Neural cell (in vitro differentiated cells): ENCODE measurements at regions not wholly inside any gene's neighbourhood (a gene's known extent, or its start where the extent isn't known, plus 50 kb on each side); places are given as distances from the start of the nearest gene placed in this dataset.

Experiments used
- H2AFZ ChIP-seq: fragments of 200-600, 300-800 bp; sonication (generic), shearing (Covaris generic); 2 replicates; pipeline ENCODE4 v1.6.0; 2014; ENCODE audit warnings: low read depth, mild to moderate bottlenecking, antibody characterized with exemption, low read length, moderate library complexity
- H3F3A ChIP-seq: fragments of 200-600 bp; shearing (Covaris generic); 2 replicates; pipeline ENCODE4 v1.6.1; 2016; ENCODE audit warnings: mild to moderate bottlenecking, moderate library complexity, mixed read lengths, antibody characterized with exemption, low read length; ENCODE audit not compliant: insufficient read depth, poor library complexity, severe bottlenecking
- H3K27ac ChIP-seq: fragments of 200-600, 300-800 bp; sonication (generic), shearing (Covaris generic); 2 replicates; pipeline ENCODE4 v1.5.1; 2014; ENCODE audit warnings: mild to moderate bottlenecking, low read length, moderate library complexity
- H3K27me3 ChIP-seq: fragments of 300-800, 200-600 bp; sonication (generic), shearing (Covaris generic); 2 replicates; pipeline ENCODE4 v1.6.0; 2014; ENCODE audit warnings: mild to moderate bottlenecking, low read depth, low read length, moderate library complexity; ENCODE audit not compliant: insufficient read depth
- H3K36me3 ChIP-seq: fragments of 300-800, 200-600 bp; sonication (generic), shearing (Covaris generic); 2 replicates; pipeline ENCODE4 v1.5.1; 2014; ENCODE audit warnings: mild to moderate bottlenecking, antibody characterized with exemption, low read length, moderate library complexity; ENCODE audit not compliant: insufficient read depth
- H3K4me2 ChIP-seq: fragments of 300-800, 200-600 bp; sonication (generic), shearing (Covaris generic); 2 replicates; pipeline ENCODE4 v1.6.0; 2014; ENCODE audit warnings: mild to moderate bottlenecking, low read length
- H3K4me3 ChIP-seq: fragments of 300-800, 200-600 bp; sonication (generic), shearing (Covaris generic); 2 replicates; pipeline ENCODE4 v1.5.1; 2014; ENCODE audit warnings: mild to moderate bottlenecking, low read length, moderate library complexity
- H3K79me2 ChIP-seq: fragments of 200-600 bp; shearing (Covaris generic); replicated peaks from 2 replicates; pipeline ENCODE4 v1.6.0; 2014; ENCODE audit warnings: mild to moderate bottlenecking, low read length, moderate library complexity; ENCODE audit not compliant: insufficient read depth
- H3K9ac ChIP-seq: fragments of 300-800, 200-600 bp; sonication (generic), shearing (Covaris generic); 2 replicates; pipeline ENCODE4 v1.6.1; 2016; ENCODE audit warnings: mild to moderate bottlenecking, low read length, mixed read lengths
- H3K9me2 ChIP-seq: fragments of 200-600 bp; shearing (Covaris generic); 2 replicates; pipeline ENCODE4 v1.6.1; 2016; ENCODE audit warnings: mild to moderate bottlenecking, low read length, mixed read lengths; ENCODE audit not compliant: insufficient read depth
- H3K9me3 ChIP-seq: fragments of 200-600, 300-800 bp; sonication (generic), shearing (Covaris generic); 2 replicates; pipeline ENCODE4 v1.6.1; 2016; ENCODE audit warnings: mild to moderate bottlenecking, mixed run types, low read length, moderate library complexity, mixed read lengths
- H4K20me1 ChIP-seq: fragments of 200-600 bp; shearing (Covaris generic); 2 replicates; pipeline ENCODE4 v1.6.1; 2016; ENCODE audit warnings: mild to moderate bottlenecking, mixed run types; ENCODE audit not compliant: insufficient read depth
- CTCF ChIP-seq: fragments of 450-650 bp; IDR thresholded peaks from 2 replicates; pipeline ENCODE4 v1.5.1; 2014; ENCODE audit warnings: antibody characterized with exemption, mild to moderate bottlenecking, moderate library complexity; ENCODE audit not compliant: poor library complexity, severe bottlenecking
- EP300 ChIP-seq: fragments of 450-650 bp; conservative IDR thresholded peaks from 2 replicates; pipeline ENCODE4 v1.6.1; 2014; ENCODE audit warnings: antibody characterized with exemption, mild to moderate bottlenecking, moderate library complexity; ENCODE audit not compliant: poor library complexity, severe bottlenecking
- EZH2 ChIP-seq: fragments of 200-600, 300-800 bp; shearing (Covaris generic), sonication (generic); IDR thresholded peaks from 2 replicates; pipeline ENCODE4 v1.6.1; 2014; ENCODE audit warnings: antibody characterized with exemption, low read length, borderline replicate concordance, mild to moderate bottlenecking; ENCODE audit not compliant: insufficient read depth, poor library complexity, severe bottlenecking
- MXI1 ChIP-seq: fragments of 450-650 bp; conservative IDR thresholded peaks from 2 replicates; pipeline ENCODE4 v1.6.1; 2014; ENCODE audit warnings: antibody characterized with exemption, mild to moderate bottlenecking; ENCODE audit not compliant: poor library complexity, severe bottlenecking
- POLR2AphosphoS5 ChIP-seq: IDR thresholded peaks from 2 replicates; pipeline ENCODE4 v1.6.1; 2012
- RAD21 ChIP-seq: fragments of 450-650 bp; conservative IDR thresholded peaks from 2 replicates; pipeline ENCODE4 v1.6.1; 2014; ENCODE audit warnings: antibody characterized with exemption, mild to moderate bottlenecking, moderate library complexity
- SMC3 ChIP-seq: fragments of 450-650 bp; conservative IDR thresholded peaks from 2 replicates; pipeline ENCODE4 v1.6.1; 2014; ENCODE audit warnings: antibody characterized with exemption, mild to moderate bottlenecking, moderate library complexity; ENCODE audit not compliant: poor library complexity
- TAF1 ChIP-seq: IDR thresholded peaks from 2 replicates; pipeline ENCODE4 v1.6.1; 2012; ENCODE audit warnings: low read depth
- TF ChIP-seq, protein P1 (sequence below): IDR thresholded peaks from 2 replicates; pipeline ENCODE4 v1.6.1; 2012; ENCODE audit warnings: borderline replicate concordance

GRCh38 chr1:67958472-67958871 is 92.0 kb downstream of the DIRAS3 start:
- H3K4me2 ChIP-seq, result no peak overlapping the region

GRCh38 chr1:67957066-67957465 is 93.4 kb downstream of the DIRAS3 start:
- no peaks in the 10 kb centered on the region for H3K79me2 ChIP-seq
- no peaks in the 10 kb centered on the region for H3K9me3 ChIP-seq
- TF ChIP-seq EZH2 (no peak), TAF1 (no peak), SMC3 (no peak), MXI1 (no peak), POLR2AphosphoS5 (no peak), EP300 (no peak), CTCF (no peak), RAD21 (no peak)
- TF ChIP-seq, protein P1, sequence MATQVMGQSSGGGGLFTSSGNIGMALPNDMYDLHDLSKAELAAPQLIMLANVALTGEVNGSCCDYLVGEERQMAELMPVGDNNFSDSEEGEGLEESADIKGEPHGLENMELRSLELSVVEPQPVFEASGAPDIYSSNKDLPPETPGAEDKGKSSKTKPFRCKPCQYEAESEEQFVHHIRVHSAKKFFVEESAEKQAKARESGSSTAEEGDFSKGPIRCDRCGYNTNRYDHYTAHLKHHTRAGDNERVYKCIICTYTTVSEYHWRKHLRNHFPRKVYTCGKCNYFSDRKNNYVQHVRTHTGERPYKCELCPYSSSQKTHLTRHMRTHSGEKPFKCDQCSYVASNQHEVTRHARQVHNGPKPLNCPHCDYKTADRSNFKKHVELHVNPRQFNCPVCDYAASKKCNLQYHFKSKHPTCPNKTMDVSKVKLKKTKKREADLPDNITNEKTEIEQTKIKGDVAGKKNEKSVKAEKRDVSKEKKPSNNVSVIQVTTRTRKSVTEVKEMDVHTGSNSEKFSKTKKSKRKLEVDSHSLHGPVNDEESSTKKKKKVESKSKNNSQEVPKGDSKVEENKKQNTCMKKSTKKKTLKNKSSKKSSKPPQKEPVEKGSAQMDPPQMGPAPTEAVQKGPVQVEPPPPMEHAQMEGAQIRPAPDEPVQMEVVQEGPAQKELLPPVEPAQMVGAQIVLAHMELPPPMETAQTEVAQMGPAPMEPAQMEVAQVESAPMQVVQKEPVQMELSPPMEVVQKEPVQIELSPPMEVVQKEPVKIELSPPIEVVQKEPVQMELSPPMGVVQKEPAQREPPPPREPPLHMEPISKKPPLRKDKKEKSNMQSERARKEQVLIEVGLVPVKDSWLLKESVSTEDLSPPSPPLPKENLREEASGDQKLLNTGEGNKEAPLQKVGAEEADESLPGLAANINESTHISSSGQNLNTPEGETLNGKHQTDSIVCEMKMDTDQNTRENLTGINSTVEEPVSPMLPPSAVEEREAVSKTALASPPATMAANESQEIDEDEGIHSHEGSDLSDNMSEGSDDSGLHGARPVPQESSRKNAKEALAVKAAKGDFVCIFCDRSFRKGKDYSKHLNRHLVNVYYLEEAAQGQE, result no peak
- no peak overlapping the region for H3K4me3 ChIP-seq
- H3K4me2 ChIP-seq, result no peak overlapping the region
- H3K36me3 ChIP-seq, result no peaks in the 10 kb centered on the region
- H3K9ac ChIP-seq, result no peak overlapping the region
- H3K27me3 ChIP-seq, result no peaks in the 10 kb centered on the region
- H3K9me2 ChIP-seq, result no peaks in the 10 kb centered on the region
- H2AFZ ChIP-seq, result no peak overlapping the region
- no peaks in the 10 kb centered on the region for H3F3A ChIP-seq
- no peak overlapping the region for H3K27ac ChIP-seq
- H4K20me1 ChIP-seq, result no peaks in the 10 kb centered on the region

More at GRCh38 chr1:67958472-67958871, 92.0 kb downstream of the DIRAS3 start:
- no peaks in the 10 kb centered on the region for H3K79me2 ChIP-seq
- no peaks in the 10 kb centered on the region for H3F3A ChIP-seq
- no peak overlapping the region for H3K27ac ChIP-seq
- TF ChIP-seq POLR2AphosphoS5 (no peak), SMC3 (no peak)
- TF ChIP-seq, protein P1, result no peak
- H3K9me2 ChIP-seq, result no peaks in the 10 kb centered on the region
- no peaks in the 10 kb centered on the region for H3K27me3 ChIP-seq
- H3K9ac ChIP-seq, result no peak overlapping the region
- no peaks in the 10 kb centered on the region for H3K9me3 ChIP-seq
- no peak overlapping the region for H3K4me3 ChIP-seq
- no peaks in the 10 kb centered on the region for H4K20me1 ChIP-seq
- no peak overlapping the region for H2AFZ ChIP-seq
- no peaks in the 10 kb centered on the region for H3K36me3 ChIP-seq
